Parathyroid adenoma (tissue), 2 donors: ENCODE measurements at regions not wholly inside any gene's neighbourhood (a gene's known extent, or its start where the extent isn't known, plus 50 kb on each side); places are given as distances from the start of the nearest gene placed in this dataset.
"Not testable (repeated sequence)": the region's sequence is repeated elsewhere in the genome, so short reads cannot be mapped to it uniquely, and the experiment has no call there.

Experiments used
- H2AFZ ChIP-seq: fragments of 300-600 bp; sonication (generic); one replicate; pipeline ENCODE4 v1.7.0; 2017; ENCODE audit warnings: antibody characterized with exemption, mild to moderate bottlenecking
- H3K27ac ChIP-seq: fragments of 300-600 bp; sonication (generic); one replicate; pipeline ENCODE4 v1.7.0; 2017
- H3K27me3 ChIP-seq: fragments of 300-600 bp; sonication (generic); one replicate; pipeline ENCODE4 v1.7.0; 2017; ENCODE audit warnings: low read length; ENCODE audit not compliant: control insufficient read depth, insufficient read depth
- H3K36me3 ChIP-seq: fragments of 300-600 bp; sonication (generic); one replicate; pipeline ENCODE4 v1.7.0; 2017; ENCODE audit warnings: low read length; ENCODE audit not compliant: control insufficient read depth, insufficient read depth
- H3K4me1 ChIP-seq: fragments of 300-600 bp; sonication (generic); one replicate; pipeline ENCODE4 v1.7.0; 2017; ENCODE audit warnings: control low read depth
- H3K4me2 ChIP-seq: fragments of 300-600 bp; sonication (generic); one replicate; pipeline ENCODE4 v1.7.0; 2017; ENCODE audit warnings: low read length
- H3K4me3 ChIP-seq: fragments of 300-600 bp; sonication (generic); one replicate; pipeline ENCODE4 v1.7.0; 2017; ENCODE audit warnings: low read depth, low read length
- H3K79me2 ChIP-seq: fragments of 300-600 bp; sonication (generic); one replicate; pipeline ENCODE4 v1.7.0; 2017; ENCODE audit warnings: control low read depth
- H3K9ac ChIP-seq: fragments of 300-600 bp; sonication (generic); one replicate; pipeline ENCODE4 v1.7.0; 2017; ENCODE audit warnings: mild to moderate bottlenecking
- H3K9me3 ChIP-seq: fragments of 300-600 bp; sonication (generic); one replicate; pipeline ENCODE4 v1.7.0; 2017; ENCODE audit warnings: low read length; ENCODE audit not compliant: control insufficient read depth
- CTCF ChIP-seq: fragments of 300-600 bp; sonication (generic); IDR thresholded peaks from one replicate; pipeline ENCODE4 v1.7.0; 2017; ENCODE audit warnings: antibody characterized with exemption, mild to moderate bottlenecking
- donor health status: primary hyperparathyroidism.

DNA sequence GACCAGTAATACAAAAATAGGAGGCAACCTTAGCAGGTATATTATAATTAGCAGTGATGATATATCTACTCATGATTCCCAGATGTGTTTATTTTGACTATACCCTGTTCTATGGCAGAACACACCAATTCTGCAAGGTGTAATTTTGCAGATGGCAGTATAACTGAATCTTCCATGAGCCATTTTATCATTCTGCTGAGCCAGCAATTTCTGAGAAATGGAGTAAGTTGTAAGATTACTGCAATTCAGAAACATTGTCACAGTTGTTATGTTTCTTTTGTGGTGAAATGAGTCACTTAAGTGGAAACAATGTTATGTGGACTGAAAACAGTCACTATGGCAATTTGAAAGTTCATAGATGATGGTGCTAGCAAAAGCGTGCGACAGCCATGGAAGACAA is 63.7 kb upstream of the RIMS1 start:
- no peak overlapping the region for H3K27ac ChIP-seq
- TF ChIP-seq CTCF, result no peak
- H3K36me3 ChIP-seq, result no peaks in the 10 kb centered on the region
- no peaks in the 10 kb centered on the region for H3K9me3 ChIP-seq
- H3K27me3 ChIP-seq, result no peaks in the 10 kb centered on the region
- no peaks in the 10 kb centered on the region for H3K79me2 ChIP-seq
- no peak overlapping the region for H3K4me3 ChIP-seq
- H3K9ac ChIP-seq, result no peak overlapping the region
- no peaks in the 10 kb centered on the region for H3K4me1 ChIP-seq
- H2AFZ ChIP-seq, result no peak overlapping the region
- no peak overlapping the region for H3K4me2 ChIP-seq

GRCh38 chr6:71832110-71832764 is 54.1 kb upstream of the RIMS1 start:
- H3K4me3 ChIP-seq, H3K27ac ChIP-seq, H3K79me2 ChIP-seq, H3K4me1 ChIP-seq, H3K27me3 ChIP-seq, H3K9ac ChIP-seq, H3K36me3 ChIP-seq, H3K4me2 ChIP-seq, H3K9me3 ChIP-seq, H2AFZ ChIP-seq: not testable (repeated sequence)
